HG02623 (cell line): ENCODE measurements at regions not wholly inside any gene's neighbourhood (a gene's known extent, or its start where the extent isn't known, plus 50 kb on each side); places are given as distances from the start of the nearest gene placed in this dataset.
A peak's percentile ranks its signal among the peaks of the same experiment; 100 is the strongest.
"Not testable (repeated sequence)": the region's sequence is repeated elsewhere in the genome, so short reads cannot be mapped to it uniquely, and the experiment has no call there.

Source experiments
- ATAC-seq: cut with Tn5 transposase; IDR thresholded peaks from one replicate; pipeline ENCODE4 v1.9.1; 2021; ENCODE audit warnings: moderate library complexity; ENCODE audit not compliant: unreplicated experiment

DNA sequence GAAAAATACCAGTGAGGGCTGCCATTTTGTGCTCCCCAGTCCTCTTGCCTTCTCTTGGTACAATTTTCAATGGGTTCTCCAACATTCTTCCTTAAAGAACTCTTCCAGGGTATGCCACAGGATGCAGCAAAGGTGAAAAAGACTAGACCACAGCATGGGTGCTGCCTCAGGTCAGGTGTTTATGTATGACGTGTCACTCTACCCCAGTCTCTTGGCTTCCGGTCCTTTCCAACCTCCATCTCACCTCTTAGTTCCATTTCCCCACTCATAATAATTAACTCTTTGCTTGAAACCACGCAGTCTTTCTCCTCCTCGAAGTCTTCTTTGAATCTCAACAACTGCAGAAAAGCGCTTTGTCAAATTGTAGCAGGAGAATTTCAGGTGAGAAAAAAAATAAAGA lies 104.7 kb upstream of the TBC1D5 start:
- no peak for ATAC-seq

DNA sequence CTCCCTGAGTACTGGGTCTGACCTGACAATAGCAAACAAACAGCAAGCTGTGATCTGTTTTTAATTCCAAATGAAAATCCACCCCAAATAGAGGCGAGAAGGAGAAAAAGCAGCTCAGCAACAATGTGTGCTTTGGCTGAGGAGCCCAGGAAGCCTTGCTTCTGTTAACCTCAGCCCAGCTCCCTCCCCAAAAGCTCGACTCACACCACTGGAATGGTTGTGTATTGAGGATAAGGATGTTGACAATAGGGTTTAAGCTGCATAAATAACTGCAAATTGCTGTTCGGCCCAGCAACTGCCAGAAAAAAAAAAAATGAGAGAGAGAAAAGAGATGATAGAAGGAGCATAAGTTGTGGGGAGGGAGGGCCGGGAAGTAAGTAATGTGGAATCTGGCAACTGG lies 104.0 kb upstream of the TBC1D5 start:
- ATAC-seq = no peak

DNA sequence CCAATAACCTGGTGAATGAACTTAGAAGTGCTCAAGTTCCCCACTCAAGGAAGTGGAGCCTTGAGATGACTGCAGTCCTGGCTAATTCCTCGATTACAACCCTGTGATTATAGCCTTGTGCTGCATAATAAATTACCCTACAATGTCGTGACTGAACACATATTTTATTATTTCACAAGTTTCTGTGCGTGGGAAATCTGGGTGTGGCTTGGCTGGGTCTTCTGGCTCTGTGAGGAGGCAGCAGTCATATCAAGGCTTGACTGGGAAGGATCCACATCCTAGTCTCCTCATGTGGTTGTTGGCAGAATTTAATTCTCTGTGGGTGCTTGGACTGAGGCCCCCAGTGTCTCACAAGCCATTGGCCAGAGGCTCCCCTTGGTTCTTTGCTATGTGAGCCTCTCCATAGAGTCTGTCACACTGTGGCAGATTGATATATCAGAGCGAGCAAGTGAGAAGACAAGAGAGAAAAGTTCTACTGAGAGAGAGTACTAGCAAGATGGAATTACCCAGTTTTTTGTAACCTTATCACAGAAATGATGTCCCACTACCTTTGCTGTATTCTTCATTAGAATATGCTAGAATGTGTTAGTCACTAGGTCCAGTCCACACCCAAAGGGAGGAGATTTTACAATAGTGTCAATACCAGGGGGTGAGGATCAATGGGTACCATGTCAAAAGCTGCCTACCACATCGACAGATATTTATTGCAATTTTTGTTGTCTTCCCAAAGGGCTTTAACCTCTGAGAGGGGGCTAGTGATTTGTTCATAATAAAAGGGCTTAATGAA lies 102.8 kb upstream of the TBC1D5 start:
- ATAC-seq = no peak

DNA sequence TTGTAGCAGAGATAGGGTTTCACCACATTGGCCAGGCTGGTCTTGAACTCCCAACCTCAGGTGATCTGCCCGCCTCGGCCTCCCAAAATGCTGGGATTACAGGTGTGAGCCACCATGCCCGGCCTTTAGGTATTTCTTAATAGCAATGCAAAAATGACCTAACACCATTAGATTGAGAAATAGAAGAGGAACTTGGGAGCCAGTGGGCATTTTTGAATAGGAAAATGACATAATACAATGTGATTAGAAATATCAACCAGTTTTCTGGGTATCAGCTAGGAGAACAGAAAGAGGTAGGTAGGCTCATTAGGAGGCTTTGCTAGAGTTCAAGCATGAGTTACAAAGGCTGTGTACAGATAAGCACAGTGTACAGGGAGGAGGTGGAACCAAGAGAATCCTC lies 101.8 kb upstream of the TBC1D5 start:
- ATAC-seq = no peak

DNA sequence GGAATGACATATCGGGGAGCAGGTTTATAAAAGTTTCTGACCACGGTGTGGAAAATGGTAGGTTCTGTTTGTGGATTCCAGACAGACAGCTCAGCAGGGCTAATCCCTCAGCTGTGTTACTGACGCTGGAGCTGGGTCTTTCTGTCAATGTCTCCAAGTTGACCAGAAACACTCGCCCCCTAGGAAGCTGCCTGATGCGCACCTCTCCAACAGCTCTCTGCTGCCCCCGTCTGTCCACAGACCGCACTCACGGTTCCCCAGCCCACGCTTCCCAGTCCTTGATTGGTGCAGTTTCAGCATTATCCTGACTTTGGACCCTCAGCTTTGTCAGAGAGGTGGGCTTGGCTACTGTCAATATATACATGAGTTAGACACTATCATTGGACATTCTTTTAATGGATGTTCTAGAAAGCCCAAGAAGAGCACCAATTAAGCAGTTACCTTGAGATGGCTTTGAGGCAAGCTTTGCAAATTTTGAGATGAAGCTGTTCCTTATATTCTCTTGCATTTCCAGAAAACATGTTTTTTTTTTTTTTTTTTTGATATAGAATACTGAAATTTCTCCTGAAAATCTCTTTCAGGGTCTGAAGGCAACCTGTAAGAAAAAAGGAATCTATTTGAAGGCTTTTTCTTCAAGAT lies 98.9 kb upstream of the TBC1D5 start:
- peak; percentile 91 for ATAC-seq

DNA sequence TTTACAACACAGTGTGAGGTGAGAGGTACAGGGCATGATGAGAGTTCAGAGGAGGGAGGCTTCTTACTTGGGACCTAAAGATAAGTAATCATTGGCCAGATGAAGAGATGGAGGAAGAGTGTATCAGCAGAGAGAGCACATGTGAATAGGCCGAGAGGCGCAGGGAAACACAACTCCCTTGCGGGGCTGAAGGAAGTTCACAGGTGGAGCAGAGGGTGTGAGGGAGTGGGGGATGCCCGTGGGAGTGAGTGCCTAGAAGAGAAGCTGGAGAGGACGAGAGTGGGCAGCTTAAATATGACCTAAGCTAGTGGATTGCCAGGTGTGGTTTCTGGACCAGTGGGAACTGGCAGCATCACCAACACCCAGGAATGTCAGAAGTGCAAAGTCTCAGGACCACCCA lies 98.2 kb upstream of the TBC1D5 start:
- ATAC-seq = no peak

DNA sequence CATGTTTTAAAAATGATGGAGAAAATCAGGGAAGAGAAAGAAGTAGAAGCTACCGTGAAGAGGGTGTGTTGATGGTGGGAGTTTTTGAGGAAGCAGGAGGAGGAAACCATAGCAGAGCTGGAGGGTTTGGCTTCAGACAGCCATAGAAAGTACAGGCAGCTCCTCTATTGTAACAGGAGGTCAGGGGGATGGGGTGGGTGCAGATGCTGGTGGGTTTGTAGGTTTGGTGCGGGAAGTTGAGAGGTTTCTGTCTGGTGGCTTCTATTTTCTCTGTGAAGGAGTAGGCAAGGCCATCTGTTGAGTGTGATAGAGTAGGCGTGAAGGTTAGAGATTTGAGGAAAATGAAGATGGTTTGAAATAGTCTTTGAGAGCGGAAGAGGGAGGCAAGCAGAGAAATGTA lies 97.7 kb upstream of the TBC1D5 start:
- ATAC-seq = no peak

DNA sequence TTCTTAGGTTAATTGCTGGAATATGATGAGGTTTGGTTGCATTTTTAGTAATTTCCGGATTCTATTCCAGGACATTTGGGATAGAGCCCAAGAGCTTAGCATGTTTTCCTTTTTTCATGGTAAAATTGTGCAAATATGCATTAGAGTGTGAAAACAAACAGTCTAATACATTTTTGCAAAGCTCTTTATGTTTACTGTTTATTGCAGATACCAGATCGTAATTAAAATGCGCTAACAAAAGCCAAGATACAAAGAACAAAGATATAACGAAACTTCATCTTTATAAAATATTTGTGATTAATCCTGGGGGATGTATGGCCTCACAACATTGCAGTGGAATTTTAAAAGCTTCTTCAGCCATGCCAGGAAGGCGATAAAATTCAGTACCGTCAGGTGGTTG lies 94.5 kb upstream of the TBC1D5 start:
- ATAC-seq = no peak

DNA sequence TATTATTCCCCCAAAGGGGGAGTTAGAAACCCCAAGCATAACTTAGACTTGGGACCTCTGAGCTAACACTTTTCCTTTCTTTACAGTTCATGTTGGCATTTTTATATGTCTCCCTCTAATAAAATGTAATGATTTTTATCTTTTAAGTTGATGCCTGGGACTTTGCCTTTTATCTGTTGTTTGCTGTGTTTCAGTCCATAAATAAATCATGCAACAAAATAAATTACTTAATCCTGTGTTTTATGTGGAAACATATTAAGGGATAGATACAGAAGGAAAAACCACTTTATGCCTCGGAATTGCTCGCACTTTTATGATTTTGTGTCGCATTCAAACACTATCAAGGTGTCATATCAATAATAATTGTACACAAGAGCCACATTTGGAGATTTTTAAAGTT lies 93.7 kb upstream of the TBC1D5 start:
- ATAC-seq = no peak

DNA sequence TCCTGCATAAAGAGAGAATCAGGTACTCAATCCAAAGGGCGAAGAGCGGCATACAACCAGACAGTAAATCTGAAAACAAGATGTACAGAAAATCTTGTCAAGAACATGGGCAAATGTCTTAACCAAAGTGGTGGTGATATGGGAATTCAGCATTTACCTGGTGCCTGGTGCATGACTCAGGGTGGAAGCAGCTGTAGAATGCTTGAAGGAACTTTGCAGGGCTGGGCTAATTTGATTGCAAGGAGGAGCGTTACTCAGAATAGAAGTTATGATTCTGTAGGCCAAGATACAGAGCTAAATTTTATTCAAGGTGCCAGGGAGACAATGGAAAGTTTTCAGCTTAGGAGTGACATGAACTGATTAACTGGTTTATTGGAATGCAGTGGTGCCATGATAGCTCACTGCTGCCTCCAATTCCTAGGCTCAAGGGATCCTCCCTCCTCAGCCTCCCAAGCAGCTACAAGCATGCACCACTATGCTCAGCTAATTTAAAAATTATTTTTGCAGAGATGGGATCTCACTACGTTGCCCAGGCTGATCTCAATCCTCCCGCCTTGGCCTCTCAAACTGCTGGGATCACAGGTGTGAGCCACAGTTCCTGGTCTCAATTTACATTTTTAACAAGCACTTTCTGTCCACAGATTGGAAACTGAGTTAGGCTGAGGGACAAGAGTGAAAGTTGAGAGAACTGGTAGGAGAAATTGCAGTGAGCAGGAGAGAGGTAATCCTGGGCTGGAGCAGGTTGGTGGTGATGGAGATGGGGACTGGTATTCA lies 91.5 kb upstream of the TBC1D5 start:
- ATAC-seq = no peak

DNA sequence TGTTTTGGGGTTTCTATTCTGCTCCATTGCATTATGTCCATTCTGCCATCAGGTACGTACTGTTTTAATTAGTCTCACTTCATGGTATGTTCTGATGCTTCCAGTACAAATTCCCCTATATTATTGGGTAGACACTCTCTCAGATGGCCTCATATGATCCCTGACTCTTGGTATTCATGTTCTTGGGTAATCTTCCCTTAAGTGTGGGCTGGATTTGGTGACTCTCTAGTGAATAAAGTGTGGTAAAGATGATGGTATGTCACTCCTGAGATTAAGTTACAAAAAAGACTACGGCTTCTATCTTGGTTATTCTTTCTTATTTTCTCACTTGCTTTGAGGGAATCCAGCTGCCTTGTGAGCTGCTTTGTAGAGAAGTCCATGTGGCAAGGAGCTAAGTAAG lies 89.6 kb upstream of the TBC1D5 start:
- ATAC-seq = no peak

DNA sequence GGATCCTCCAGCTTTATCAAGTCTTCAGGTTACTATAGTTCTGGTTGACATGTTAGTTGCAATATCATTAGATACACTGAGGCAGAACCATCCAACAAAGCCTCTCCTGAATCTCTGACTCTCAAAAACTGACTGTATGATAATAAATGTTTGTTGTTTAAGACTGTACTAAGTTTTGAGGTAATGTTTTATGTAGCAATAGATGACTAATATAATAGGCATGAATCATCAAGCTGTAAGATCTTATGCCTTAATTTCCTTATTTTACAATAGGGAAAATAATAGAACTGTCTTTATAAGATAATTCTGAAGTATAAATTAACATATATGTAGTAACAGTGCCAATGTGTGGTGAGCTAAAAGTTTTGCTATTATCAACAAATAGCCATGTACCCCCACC lies 88.9 kb upstream of the TBC1D5 start:
- ATAC-seq = no peak

DNA sequence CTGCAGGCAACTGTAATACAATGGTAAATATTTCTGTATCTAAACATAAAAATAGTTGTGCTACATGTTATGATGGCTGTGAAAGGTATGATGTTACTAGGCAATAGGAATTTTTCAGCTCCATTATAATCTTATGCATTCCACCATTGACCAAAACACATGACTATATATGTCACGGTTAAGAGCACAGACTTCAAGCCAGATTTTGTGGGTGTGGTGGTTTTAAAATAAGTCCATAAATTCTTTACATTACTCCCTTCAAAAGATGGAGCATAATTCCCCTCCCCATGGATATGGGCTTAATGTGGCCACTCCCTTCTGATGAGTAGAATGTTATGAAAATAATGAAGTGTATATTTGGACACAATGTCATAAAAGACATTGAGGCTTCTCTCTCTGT lies 88.4 kb upstream of the TBC1D5 start:
- no peak for ATAC-seq

DNA sequence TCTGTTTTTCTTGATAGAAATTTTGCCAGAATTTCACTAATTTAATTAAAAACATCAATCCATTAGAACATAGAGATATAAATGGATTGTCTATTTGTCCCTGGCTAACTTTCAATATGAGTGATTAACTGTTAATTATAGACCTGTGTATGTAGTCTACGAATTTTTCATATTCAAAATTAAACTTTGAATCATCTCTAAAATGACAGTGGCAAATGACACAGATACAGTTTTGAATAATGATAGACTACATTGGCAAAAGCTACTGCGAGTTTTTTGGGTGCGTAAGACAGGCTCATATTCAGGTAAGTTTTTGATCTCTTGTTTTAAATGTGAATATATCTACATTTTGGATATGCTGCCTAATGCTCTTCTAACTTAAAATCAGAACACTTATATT lies 86.0 kb upstream of the TBC1D5 start:
- no peak for ATAC-seq

DNA sequence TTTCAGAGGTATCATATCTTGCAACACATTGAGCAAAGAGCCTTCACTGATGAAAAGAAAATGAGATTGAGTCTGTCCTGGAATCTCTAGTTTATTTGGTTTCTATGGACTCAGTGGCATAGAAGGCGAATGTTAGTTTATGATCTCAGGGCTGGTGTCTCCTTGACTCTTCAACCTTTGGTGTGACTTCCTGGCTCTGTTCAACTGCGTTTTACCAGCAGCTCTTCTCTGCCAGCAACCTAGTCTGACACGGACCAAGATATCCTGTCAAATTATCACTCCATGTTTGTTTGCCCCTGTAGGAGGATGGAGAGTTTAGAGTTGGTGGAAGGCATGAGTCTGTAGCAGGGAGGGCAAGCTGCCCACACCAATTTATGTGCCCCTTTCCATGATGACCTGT lies 82.9 kb upstream of the TBC1D5 start:
- ATAC-seq = no peak

DNA sequence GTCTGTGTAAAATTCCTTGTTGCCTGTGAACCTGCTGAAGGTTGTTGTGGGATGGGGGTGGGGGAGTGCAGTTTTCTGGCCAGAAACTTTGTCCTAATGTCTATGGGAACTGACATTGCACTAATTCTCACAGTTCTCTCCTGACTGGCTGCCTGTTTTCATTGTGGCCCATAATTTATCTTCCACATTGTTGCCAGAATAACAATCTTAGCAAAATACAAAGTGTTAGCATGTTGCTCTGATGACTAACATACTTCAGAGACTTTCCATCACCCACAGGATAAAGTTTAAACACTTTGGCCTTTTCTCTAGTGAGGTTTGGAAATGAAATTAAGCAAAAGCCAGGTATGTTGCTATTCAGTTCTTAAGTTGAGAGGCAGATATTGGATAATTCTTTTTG lies 81.4 kb upstream of the TBC1D5 start:
- ATAC-seq = no peak

DNA sequence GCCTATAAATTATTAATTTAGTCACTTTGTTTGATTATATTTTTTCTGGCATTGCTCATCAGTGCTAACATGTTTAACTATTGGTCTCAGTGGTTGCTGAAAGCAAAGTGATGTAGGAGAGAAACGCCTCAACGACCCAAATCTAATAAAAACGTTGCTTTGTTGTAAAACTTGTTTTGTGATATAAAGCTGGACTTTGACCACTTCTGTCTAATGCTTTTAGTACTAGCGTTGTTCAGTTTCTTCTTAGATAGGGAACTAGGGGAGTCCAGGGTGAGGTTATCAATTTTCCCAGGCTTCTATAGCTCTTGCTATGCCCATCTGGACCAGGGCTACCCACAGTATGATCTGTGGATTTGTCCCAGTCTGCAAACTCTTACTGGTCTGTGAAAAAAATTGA lies 80.6 kb upstream of the TBC1D5 start:
- ATAC-seq = no peak

DNA sequence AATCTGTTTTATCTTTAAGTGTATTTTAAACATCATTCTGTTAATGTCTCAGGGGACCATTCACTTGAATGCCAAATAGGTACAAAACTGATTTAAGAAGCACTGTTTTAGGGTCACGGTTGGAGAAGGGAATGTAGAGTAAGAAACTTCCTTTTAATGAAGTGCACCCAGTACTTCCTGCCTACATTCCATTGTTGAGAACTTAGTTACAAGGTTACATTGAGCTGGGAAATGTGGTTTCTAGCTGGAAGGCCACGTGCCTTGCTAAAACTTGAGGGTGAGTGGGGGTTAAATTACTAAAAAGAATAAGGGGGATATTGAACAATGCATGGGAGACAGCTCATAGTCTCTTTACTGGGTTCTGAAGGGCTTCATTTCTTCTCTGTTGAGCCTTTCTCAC lies 78.3 kb upstream of the TBC1D5 start:
- ATAC-seq = no peak

DNA sequence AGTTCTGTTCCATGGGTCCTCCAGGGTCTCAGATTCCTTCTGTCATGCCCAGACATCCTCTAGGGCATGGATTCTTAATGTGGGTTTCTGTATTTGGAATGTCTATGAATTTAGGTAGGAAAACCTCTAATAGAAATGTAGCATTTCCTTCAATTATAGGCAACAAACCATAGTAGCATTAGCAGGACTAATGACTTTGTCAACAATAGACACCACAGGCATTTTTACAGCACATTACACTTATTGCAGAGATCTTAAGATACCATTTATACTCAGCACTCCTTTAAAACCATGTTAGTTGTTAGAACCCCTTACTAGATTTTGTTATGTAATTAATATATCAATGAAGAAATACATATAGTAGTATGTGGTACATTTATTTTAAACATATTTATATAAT lies 77.8 kb upstream of the TBC1D5 start:
- no peak for ATAC-seq

DNA sequence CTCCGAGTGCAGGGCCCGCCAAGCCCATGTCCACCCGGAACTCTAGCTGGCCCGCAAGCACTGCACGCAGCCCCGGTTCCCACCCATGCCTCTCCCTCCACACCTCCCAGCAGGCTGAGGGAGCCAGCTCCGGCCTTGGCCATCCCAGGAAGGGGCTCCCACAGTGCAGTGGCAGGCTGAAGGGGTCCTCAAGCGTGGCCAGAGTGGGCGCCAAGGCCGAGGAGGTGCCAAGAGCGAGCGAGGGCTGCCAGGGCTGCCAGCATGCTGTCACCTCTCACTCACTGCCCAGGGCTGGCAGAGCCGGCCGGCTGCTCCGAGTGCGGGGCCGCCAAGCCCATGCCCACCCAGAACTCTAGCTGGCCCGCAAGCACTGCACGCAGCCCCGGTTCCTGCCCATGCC lies 75.5 kb upstream of the TBC1D5 start:
- ATAC-seq = not testable (repeated sequence)

DNA sequence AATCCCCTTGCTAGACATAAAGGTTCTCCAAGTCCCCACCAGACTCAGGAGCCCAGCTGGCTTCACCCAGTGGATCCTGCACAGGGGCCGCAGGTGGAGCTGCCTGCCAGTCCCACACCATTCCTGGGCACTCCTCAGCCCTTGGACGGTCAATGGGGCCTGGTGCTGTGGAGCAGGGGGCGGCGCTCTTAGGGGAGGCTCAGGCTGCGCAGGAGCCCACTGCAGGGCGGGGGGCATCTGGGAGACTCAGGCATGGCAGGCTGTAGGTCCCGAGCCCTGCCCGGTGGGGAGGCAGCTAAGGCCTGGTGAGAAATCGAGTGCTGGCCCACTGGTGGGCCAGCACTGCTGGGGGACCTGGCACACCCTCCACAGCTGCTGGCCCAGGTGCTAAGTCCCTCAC lies 75.1 kb upstream of the TBC1D5 start:
- no peak for ATAC-seq

DNA sequence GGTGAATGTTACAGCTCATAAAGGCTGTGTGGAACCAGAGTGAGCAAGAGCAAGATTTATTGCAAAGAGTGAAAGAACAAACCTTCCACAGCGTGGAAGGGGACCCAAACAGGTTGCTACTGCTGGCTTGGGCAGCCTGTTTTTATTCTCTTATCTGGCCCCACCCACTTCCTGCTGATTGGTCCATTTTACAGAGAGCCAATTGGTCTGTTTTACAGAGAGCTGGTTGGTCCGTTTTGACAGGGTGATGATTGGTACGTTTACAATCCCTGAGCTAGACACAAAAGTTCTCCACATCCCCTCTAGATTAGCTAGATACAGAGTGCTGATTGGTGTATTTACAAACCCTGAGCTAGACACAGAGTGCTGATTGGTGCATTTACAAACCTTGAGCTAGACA lies 74.4 kb upstream of the TBC1D5 start:
- not testable (repeated sequence) for ATAC-seq
